Duodenal mucosa (tissue), 2 donors: ENCODE measurements at regions not wholly inside any gene's neighbourhood (a gene's known extent, or its start where the extent isn't known, plus 50 kb on each side); places are given as distances from the start of the nearest gene placed in this dataset.

Experiments used
- H3K27ac ChIP-seq: one replicate; pipeline ENCODE4 v1.7.0; 2013; ENCODE audit warnings: low read depth, low read length
- H3K27me3 ChIP-seq, 2 donors: one replicate each; pipeline ENCODE4 v1.7.0; 2013; ENCODE audit warnings: low read length in 2 of 2, control low read depth in 1 of 2; ENCODE audit not compliant: insufficient read depth in 2 of 2, control insufficient read depth in 1 of 2
- H3K36me3 ChIP-seq, 2 donors: one replicate each; pipeline ENCODE4 v1.7.0; 2013; ENCODE audit warnings: low read length in 2 of 2, control low read depth in 1 of 2; ENCODE audit not compliant: insufficient read depth in 2 of 2, control insufficient read depth in 1 of 2
- H3K4me1 ChIP-seq, 2 donors: one replicate each; pipeline ENCODE4 v1.7.0; 2013; ENCODE audit warnings: low read length in 2 of 2, control low read depth in 1 of 2; ENCODE audit not compliant: insufficient read depth in 2 of 2, control insufficient read depth in 1 of 2
- H3K4me3 ChIP-seq, 2 donors: one replicate each; pipeline ENCODE4 v1.7.0; 2013; ENCODE audit warnings: low read length in 2 of 2, low read depth in 1 of 2
- H3K9ac ChIP-seq, 2 donors: one replicate each; pipeline ENCODE4 v1.7.0; 2013; ENCODE audit warnings: low read length in 2 of 2, low read depth in 1 of 2
- H3K9me3 ChIP-seq, 2 donors: one replicate each; pipeline ENCODE4 v1.7.0; 2013; ENCODE audit warnings: low read length in 2 of 2, control low read depth in 1 of 2; ENCODE audit not compliant: control insufficient read depth in 1 of 2

DNA sequence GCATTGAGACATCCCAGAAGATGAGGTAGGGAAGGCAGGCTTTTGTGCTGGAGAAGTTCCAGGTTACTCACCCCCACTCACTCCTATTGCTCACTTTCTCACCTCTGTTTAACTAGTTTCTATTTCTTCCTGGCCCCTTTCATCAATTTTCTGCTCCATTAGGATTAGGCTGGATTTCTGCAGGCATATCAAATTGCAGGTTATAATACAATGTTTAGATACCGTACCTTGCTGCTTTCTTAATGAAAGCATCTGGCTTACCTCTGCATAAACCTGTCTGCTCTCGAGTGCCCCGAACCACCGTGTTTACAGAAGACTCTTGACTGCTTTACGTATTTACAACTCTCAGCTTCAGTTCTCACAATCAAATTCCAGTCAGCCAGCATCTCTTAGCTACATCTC lies 173.7 kb downstream of the ADAMTS15 start:
- Histone ChIP-seq H3K27ac (no peak overlapping the region), H3K4me3 (no peak overlapping the region), H3K4me1 (peaks cover 0 to 5% of the 10 kb centered on the region in 2 donors), H3K9ac (no peak overlapping the region), H3K27me3 (no peaks in the 10 kb centered on the region), H3K9me3 (no peaks in the 10 kb centered on the region), H3K36me3 (no peaks in the 10 kb centered on the region)

- Histone ChIP-seq H3K27ac (no peak overlapping the region), H3K9me3 (no peaks in the 10 kb centered on the region), H3K27me3 (peaks cover 0 to 2% of the 10 kb centered on the region in 2 donors), H3K4me1 (peaks cover 0 to 5% of the 10 kb centered on the region in 2 donors), H3K9ac (no peak overlapping the region), H3K4me3 (no peak overlapping the region), H3K36me3 (no peaks in the 10 kb centered on the region)
Measured at GRCh38 chr11:130623670-130624668, 175.5 kb downstream of the ADAMTS15 start.

GRCh38 chr11:130624971-130625544 lies 176.6 kb downstream of the ADAMTS15 start:
- H3K36me3 ChIP-seq, result no peaks in the 10 kb centered on the region
- H3K9ac ChIP-seq, result no peak overlapping the region
- H3K27ac ChIP-seq, result no peak overlapping the region

DNA sequence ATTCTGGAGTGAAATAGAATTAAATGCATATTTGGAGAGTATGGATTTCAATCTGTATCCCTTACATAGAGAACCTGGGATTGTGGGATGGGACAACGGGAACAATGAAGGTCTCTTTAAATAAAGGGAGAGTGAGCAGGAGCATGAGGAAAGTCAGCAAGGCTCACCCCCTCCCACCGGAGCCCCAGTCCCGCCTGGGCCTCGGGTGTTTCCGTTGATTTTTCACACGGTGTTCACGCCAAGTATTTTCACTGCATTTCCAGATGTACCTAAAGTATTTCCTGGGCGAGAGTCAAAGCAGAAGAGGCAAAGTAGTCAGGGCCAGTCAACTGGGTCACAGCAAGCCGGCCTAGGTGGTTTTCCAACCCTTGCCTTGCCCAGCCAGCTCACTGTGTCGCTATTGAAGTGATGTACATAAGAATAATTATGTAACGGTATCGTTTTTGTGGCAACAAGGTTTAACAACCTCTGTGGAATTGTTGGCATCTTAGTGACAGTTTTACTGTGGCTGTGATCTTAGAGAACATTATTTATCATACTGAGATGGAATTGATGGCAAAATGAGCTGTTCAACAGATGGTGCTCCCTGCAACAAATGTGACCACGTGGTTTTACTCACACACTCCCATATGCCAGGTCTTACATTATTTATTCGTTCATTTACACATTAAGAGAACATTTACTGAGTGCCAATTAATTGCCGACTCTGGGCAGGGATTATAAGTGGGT lies 177.3 kb downstream of the ADAMTS15 start:
- no peak overlapping the region for H3K27ac ChIP-seq
- no peaks in the 10 kb centered on the region for H3K36me3 ChIP-seq
- no peak overlapping the region for H3K9ac ChIP-seq
- H3K27me3 ChIP-seq, result peaks cover 0 to 3% of the 10 kb centered on the region in 2 donors
- peaks cover 0 to 5% of the 10 kb centered on the region in 2 donors for H3K4me1 ChIP-seq
- no peak overlapping the region for H3K4me3 ChIP-seq
- no peaks in the 10 kb centered on the region for H3K9me3 ChIP-seq

More at GRCh38 chr11:130624971-130625544, 176.6 kb downstream of the ADAMTS15 start:
- H3K27me3 ChIP-seq, result peaks cover 0 to 3% of the 10 kb centered on the region in 2 donors
- no peaks in the 10 kb centered on the region for H3K9me3 ChIP-seq
- peaks cover 0 to 5% of the 10 kb centered on the region in 2 donors for H3K4me1 ChIP-seq
- H3K4me3 ChIP-seq, result no peak overlapping the region

DNA sequence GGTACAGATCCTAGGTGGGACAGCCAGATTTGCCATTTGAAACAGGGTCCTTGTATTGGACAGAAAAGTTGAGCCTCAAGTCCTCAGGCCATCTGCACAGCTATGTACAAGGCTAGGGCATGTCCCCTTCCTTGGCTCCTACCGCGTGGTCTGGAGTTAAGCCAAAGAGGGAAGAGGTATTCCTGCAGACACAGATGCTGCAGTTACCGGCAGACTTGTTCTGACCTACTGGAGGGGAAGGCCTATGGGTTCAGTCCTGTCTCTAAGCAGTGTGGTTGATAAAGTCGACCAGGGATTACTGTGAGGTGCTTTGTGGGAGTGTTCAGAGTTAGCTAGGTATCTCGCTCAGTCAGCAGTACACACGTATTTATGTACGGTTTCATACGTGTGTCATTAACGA lies 180.6 kb downstream of the ADAMTS15 start:
- Histone ChIP-seq H3K4me3 (no peak overlapping the region), H3K4me1 (no peaks in the 10 kb centered on the region), H3K9me3 (no peaks in the 10 kb centered on the region), H3K36me3 (no peaks in the 10 kb centered on the region), H3K27me3 (peaks cover 0 to 3% of the 10 kb centered on the region in 2 donors), H3K9ac (no peak overlapping the region), H3K27ac (no peak overlapping the region)

- Histone ChIP-seq H3K36me3 (no peaks in the 10 kb centered on the region), H3K9ac (no peak overlapping the region), H3K9me3 (no peaks in the 10 kb centered on the region), H3K4me3 (no peak overlapping the region), H3K4me1 (no peaks in the 10 kb centered on the region), H3K27ac (no peak overlapping the region), H3K27me3 (peaks cover 0 to 3% of the 10 kb centered on the region in 2 donors)
Measured at GRCh38 chr11:130631119-130631518, 182.7 kb downstream of the ADAMTS15 start.

GRCh38 chr11:130633466-130633865 lies 185.0 kb downstream of the ADAMTS15 start:
- H3K4me3 ChIP-seq, result no peak overlapping the region
- H3K27ac ChIP-seq, result no peak overlapping the region
- H3K4me1 ChIP-seq, result no peaks in the 10 kb centered on the region
- H3K27me3 ChIP-seq, result peaks cover 0 to 3% of the 10 kb centered on the region in 2 donors
- no peak overlapping the region for H3K9ac ChIP-seq
- no peaks in the 10 kb centered on the region for H3K9me3 ChIP-seq
- H3K36me3 ChIP-seq, result no peaks in the 10 kb centered on the region

GRCh38 chr11:130634186-130634585 lies 185.7 kb downstream of the ADAMTS15 start:
- Histone ChIP-seq H3K9ac (no peak overlapping the region), H3K27me3 (no peaks in the 10 kb centered on the region), H3K9me3 (no peaks in the 10 kb centered on the region), H3K4me3 (no peak overlapping the region), H3K4me1 (no peaks in the 10 kb centered on the region), H3K27ac (no peak overlapping the region), H3K36me3 (no peaks in the 10 kb centered on the region)

DNA sequence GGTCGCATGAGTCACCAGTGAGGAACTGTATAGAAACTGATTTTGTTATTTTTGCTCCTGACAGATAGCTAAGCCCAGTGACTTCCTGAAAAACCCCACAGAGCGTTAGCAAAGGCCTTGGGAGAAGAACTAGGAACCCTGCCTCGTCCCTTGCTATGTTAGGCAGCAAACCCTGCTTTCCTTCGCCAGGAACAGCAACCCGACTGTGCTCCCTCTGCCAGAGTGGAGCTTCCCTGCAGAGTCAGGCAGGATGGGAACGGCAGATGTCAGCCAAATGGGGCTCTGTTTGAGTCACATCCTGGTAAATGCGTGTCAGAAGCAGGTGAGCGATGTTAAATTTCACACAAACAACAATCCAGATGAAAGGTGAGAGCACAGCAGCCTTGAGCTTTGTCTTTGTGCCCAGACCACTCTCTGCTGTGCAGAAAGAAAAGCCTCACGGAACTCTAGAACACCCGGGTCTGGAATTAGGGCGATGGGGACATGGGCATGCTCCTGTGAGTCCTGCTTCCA lies 186.6 kb downstream of the ADAMTS15 start:
- Histone ChIP-seq H3K4me1 (no peaks in the 10 kb centered on the region), H3K9me3 (no peaks in the 10 kb centered on the region), H3K36me3 (no peaks in the 10 kb centered on the region), H3K4me3 (no peak overlapping the region), H3K9ac (no peak overlapping the region), H3K27me3 (no peaks in the 10 kb centered on the region), H3K27ac (no peak overlapping the region)
